WTC11 (cell line): ENCODE measurements at regions not wholly inside any gene's neighbourhood (a gene's known extent, or its start where the extent isn't known, plus 50 kb on each side); places are given as distances from the start of the nearest gene placed in this dataset.

Experiments used
- ATAC-seq: fragments of 200-7000 bp; cut with Tn5 transposase; 2 replicates; pipeline ENCODE4 v1.10.0; 2021; ENCODE audit warnings: mild to moderate bottlenecking, moderate library complexity
- CTCF ChIA-PET: fragments of 300-600 bp; sonication (Branson Sonifier 250); formaldehyde crosslinking; loops from one replicate; lab custom pipeline; 2021; ENCODE audit warnings: antibody characterized with exemption; lab: Charles Lee
- POLR2A ChIA-PET: fragments of 350-600 bp; sonication (Branson Sonifier 250); formaldehyde crosslinking; loops from one replicate; lab custom pipeline; 2021; ENCODE audit warnings: antibody characterized with exemption; lab: Charles Lee
- DNase-seq: peaks from one replicate; pipeline ENCODE4 v3.0.0; 2021; ENCODE audit warnings: low spot score
- H3K27ac Mint-ChIP-seq: 2 replicates; pipeline ENCODE4 v1.8.0; 2021; ENCODE audit warnings: mixed read lengths
- H3K27me3 Mint-ChIP-seq: 2 replicates; pipeline ENCODE4 v1.8.0; 2021; ENCODE audit warnings: low read depth, mild to moderate bottlenecking, moderate library complexity, mixed read lengths
- H3K36me3 Mint-ChIP-seq: 2 replicates; pipeline ENCODE4 v1.8.0; 2021; ENCODE audit warnings: mixed read lengths
- H3K4me1 Mint-ChIP-seq: 2 replicates; pipeline ENCODE4 v1.8.0; 2022; ENCODE audit warnings: mixed read lengths
- H3K4me3 Mint-ChIP-seq: 2 replicates; pipeline ENCODE4 v1.8.0; 2021; ENCODE audit warnings: mild to moderate bottlenecking, moderate library complexity, mixed read lengths
- H3K9me3 Mint-ChIP-seq: 2 replicates; pipeline ENCODE4 v1.8.0; 2021; ENCODE audit warnings: mixed read lengths
- ARID4B ChIP-seq: sonication (generic); formaldehyde crosslinking; IDR thresholded peaks from 2 replicates; pipeline ENCODE4 v1.8.0; 2023; ENCODE audit warnings: missing genetic modification reagents, mild to moderate bottlenecking, borderline replicate concordance
- CTCF ChIP-seq: fragments of 200-600 bp; IDR thresholded peaks from 2 replicates; pipeline ENCODE4 v1.8.0; 2022; ENCODE audit warnings: antibody characterized with exemption
- EMX1 ChIP-seq: fragments of 250-450 bp; sonication (Bioruptor Pico); IDR thresholded peaks from 2 replicates; pipeline ENCODE4 v1.8.0; 2021; ENCODE audit warnings: mild to moderate bottlenecking
- ESRRA ChIP-seq: sonication (generic); formaldehyde crosslinking; IDR thresholded peaks from 2 replicates; pipeline ENCODE4 v1.8.1; 2022; ENCODE audit warnings: mild to moderate bottlenecking, missing genetic modification reagents, borderline replicate concordance
- JAZF1 ChIP-seq: fragments of 250-450 bp; sonication (Bioruptor Pico); IDR thresholded peaks from 2 replicates; pipeline ENCODE4 v1.9.0; 2021; ENCODE audit warnings: moderate library complexity, mild to moderate bottlenecking, inconsistent platforms
- JUN ChIP-seq: sonication (generic); formaldehyde crosslinking; IDR thresholded peaks from 2 replicates; pipeline ENCODE4 v1.8.0; 2023; ENCODE audit warnings: mild to moderate bottlenecking, missing genetic modification reagents
- NFE2L1 ChIP-seq: sonication (generic); formaldehyde crosslinking; IDR thresholded peaks from 2 replicates; pipeline ENCODE4 v1.8.1; 2023; ENCODE audit warnings: missing genetic modification reagents
- NR3C1 ChIP-seq: sonication (generic); formaldehyde crosslinking; conservative IDR thresholded peaks from 2 replicates; pipeline ENCODE4 v1.8.1; 2023; ENCODE audit warnings: low read depth, mild to moderate bottlenecking, missing genetic modification reagents
- PRRX2 ChIP-seq: fragments of 250-450 bp; sonication (Bioruptor Pico); IDR thresholded peaks from 2 replicates; pipeline ENCODE4 v1.8.0; 2021; ENCODE audit warnings: mild to moderate bottlenecking
- RORB ChIP-seq: fragments of 250-450 bp; sonication (Bioruptor Pico); IDR thresholded peaks from 2 replicates; pipeline ENCODE4 v1.9.0; 2021; ENCODE audit warnings: mild to moderate bottlenecking
- SMAD3 ChIP-seq: sonication (generic); formaldehyde crosslinking; IDR thresholded peaks from 2 replicates; pipeline ENCODE4 v1.8.0; 2022; ENCODE audit warnings: missing genetic modification reagents, mild to moderate bottlenecking, borderline replicate concordance
- SMAD4 ChIP-seq: sonication (generic); formaldehyde crosslinking; IDR thresholded peaks from 2 replicates; pipeline ENCODE4 v1.8.0; 2022; ENCODE audit warnings: mild to moderate bottlenecking, missing genetic modification reagents
- ZNF121 ChIP-seq: sonication (generic); formaldehyde crosslinking; IDR thresholded peaks from 2 replicates; pipeline ENCODE4 v1.8.0; 2023; ENCODE audit warnings: missing genetic modification reagents
- ZNF232 ChIP-seq: sonication (generic); formaldehyde crosslinking; IDR thresholded peaks from 2 replicates; pipeline ENCODE4 v1.8.0; 2022; ENCODE audit warnings: mild to moderate bottlenecking, missing genetic modification reagents
- ZNF263 ChIP-seq: sonication (generic); formaldehyde crosslinking; IDR thresholded peaks from 2 replicates; pipeline ENCODE4 v1.8.1; 2022; ENCODE audit warnings: low read depth, mild to moderate bottlenecking, moderate library complexity, missing genetic modification reagents
- ZNF317 ChIP-seq: sonication (generic); formaldehyde crosslinking; IDR thresholded peaks from 2 replicates; pipeline ENCODE4 v1.8.1; 2023; ENCODE audit warnings: low read depth, mild to moderate bottlenecking, moderate library complexity, missing genetic modification reagents, borderline replicate concordance
- ZNF396 ChIP-seq: fragments of 250-450 bp; sonication (Bioruptor Pico); IDR thresholded peaks from 2 replicates; pipeline ENCODE4 v1.8.0; 2021; ENCODE audit warnings: mild to moderate bottlenecking, moderate library complexity, borderline replicate concordance
- ZNF425 ChIP-seq: fragments of 250-450 bp; sonication (Bioruptor Pico); conservative IDR thresholded peaks from 2 replicates; pipeline ENCODE4 v1.9.0; 2021; ENCODE audit warnings: mild to moderate bottlenecking
- ZNF671 ChIP-seq: fragments of 250-450 bp; sonication (Bioruptor Pico); IDR thresholded peaks from 2 replicates; pipeline ENCODE4 v1.8.0; 2021; ENCODE audit warnings: mild to moderate bottlenecking
- TF ChIP-seq, protein P1 (sequence below): fragments of 250-450 bp; sonication (Bioruptor Pico); IDR thresholded peaks from 2 replicates; pipeline ENCODE4 v1.9.0; 2021; ENCODE audit warnings: mild to moderate bottlenecking
- TF ChIP-seq, protein P2 (sequence below): fragments of 250-450 bp; sonication (Bioruptor Pico); IDR thresholded peaks from 2 replicates; pipeline ENCODE4 v1.8.0; 2021; ENCODE audit warnings: mild to moderate bottlenecking
- TF ChIP-seq, protein P3 (sequence below): sonication (generic); formaldehyde crosslinking; IDR thresholded peaks from 2 replicates; pipeline ENCODE4 v1.8.1; 2023; ENCODE audit warnings: mild to moderate bottlenecking, missing genetic modification reagents, borderline replicate concordance

DNA sequence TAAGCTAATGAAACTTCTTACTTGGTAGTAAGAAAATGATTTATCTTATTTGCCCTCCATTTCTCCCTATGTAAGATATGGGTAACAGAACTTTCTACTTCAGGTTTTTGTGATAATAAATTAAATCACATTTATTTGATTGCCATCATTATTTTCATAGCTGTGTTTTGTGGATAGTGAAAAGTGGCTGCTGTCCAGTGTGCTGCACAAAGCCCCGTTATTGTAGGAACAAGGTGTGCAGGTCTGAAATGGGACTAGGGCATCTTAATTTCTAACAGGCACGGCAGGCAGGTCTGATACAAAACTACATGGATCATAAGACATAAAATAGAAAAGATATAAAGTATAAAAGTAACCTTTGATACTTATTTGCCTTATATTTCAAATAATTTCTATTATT lies 51.6 kb upstream of the THSD7B start (continued):
- TF ChIP-seq ZNF425 = no peak
- TF ChIP-seq NR3C1 = no peak
- no peak for TF ChIP-seq CTCF
- TF ChIP-seq NFE2L1 (CRISPR knock-in tag) = no peak
- TF ChIP-seq ZNF396 (CRISPR knock-in tag) = no peak
- TF ChIP-seq, protein P1, sequence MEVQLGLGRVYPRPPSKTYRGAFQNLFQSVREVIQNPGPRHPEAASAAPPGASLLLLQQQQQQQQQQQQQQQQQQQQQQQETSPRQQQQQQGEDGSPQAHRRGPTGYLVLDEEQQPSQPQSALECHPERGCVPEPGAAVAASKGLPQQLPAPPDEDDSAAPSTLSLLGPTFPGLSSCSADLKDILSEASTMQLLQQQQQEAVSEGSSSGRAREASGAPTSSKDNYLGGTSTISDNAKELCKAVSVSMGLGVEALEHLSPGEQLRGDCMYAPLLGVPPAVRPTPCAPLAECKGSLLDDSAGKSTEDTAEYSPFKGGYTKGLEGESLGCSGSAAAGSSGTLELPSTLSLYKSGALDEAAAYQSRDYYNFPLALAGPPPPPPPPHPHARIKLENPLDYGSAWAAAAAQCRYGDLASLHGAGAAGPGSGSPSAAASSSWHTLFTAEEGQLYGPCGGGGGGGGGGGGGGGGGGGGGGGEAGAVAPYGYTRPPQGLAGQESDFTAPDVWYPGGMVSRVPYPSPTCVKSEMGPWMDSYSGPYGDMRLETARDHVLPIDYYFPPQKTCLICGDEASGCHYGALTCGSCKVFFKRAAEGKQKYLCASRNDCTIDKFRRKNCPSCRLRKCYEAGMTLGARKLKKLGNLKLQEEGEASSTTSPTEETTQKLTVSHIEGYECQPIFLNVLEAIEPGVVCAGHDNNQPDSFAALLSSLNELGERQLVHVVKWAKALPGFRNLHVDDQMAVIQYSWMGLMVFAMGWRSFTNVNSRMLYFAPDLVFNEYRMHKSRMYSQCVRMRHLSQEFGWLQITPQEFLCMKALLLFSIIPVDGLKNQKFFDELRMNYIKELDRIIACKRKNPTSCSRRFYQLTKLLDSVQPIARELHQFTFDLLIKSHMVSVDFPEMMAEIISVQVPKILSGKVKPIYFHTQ (CRISPR knock-in tag) = no peak

- no peak for ATAC-seq
- H3K4me1 Mint-ChIP-seq = no peaks in the 10 kb centered on the region
- H3K27me3 Mint-ChIP-seq = no peaks in the 10 kb centered on the region
- POLR2A ChIA-PET = no interaction called here
- no peak overlapping the region for H3K4me3 Mint-ChIP-seq
- DNase-seq = no peak
- TF ChIP-seq ESRRA (CRISPR knock-in tag) (no peak), EMX1 (CRISPR knock-in tag) (no peak), ZNF121 (CRISPR knock-in tag) (no peak), ZNF263 (CRISPR knock-in tag) (no peak), SMAD4 (CRISPR knock-in tag) (no peak), JAZF1 (CRISPR knock-in tag) (no peak), ZNF317 (CRISPR knock-in tag) (no peak), SMAD3 (CRISPR knock-in tag) (no peak), NR3C1 (no peak), ARID4B (no peak), ZNF396 (CRISPR knock-in tag) (no peak), PRRX2 (CRISPR knock-in tag) (no peak), JUN (CRISPR knock-in tag) (no peak), ZNF232 (no peak), ZNF671 (no peak), RORB (CRISPR knock-in tag) (no peak)
- TF ChIP-seq, protein P2, sequence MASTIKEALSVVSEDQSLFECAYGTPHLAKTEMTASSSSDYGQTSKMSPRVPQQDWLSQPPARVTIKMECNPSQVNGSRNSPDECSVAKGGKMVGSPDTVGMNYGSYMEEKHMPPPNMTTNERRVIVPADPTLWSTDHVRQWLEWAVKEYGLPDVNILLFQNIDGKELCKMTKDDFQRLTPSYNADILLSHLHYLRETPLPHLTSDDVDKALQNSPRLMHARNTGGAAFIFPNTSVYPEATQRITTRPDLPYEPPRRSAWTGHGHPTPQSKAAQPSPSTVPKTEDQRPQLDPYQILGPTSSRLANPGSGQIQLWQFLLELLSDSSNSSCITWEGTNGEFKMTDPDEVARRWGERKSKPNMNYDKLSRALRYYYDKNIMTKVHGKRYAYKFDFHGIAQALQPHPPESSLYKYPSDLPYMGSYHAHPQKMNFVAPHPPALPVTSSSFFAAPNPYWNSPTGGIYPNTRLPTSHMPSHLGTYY (CRISPR knock-in tag) = no peak
- TF ChIP-seq, protein P3, sequence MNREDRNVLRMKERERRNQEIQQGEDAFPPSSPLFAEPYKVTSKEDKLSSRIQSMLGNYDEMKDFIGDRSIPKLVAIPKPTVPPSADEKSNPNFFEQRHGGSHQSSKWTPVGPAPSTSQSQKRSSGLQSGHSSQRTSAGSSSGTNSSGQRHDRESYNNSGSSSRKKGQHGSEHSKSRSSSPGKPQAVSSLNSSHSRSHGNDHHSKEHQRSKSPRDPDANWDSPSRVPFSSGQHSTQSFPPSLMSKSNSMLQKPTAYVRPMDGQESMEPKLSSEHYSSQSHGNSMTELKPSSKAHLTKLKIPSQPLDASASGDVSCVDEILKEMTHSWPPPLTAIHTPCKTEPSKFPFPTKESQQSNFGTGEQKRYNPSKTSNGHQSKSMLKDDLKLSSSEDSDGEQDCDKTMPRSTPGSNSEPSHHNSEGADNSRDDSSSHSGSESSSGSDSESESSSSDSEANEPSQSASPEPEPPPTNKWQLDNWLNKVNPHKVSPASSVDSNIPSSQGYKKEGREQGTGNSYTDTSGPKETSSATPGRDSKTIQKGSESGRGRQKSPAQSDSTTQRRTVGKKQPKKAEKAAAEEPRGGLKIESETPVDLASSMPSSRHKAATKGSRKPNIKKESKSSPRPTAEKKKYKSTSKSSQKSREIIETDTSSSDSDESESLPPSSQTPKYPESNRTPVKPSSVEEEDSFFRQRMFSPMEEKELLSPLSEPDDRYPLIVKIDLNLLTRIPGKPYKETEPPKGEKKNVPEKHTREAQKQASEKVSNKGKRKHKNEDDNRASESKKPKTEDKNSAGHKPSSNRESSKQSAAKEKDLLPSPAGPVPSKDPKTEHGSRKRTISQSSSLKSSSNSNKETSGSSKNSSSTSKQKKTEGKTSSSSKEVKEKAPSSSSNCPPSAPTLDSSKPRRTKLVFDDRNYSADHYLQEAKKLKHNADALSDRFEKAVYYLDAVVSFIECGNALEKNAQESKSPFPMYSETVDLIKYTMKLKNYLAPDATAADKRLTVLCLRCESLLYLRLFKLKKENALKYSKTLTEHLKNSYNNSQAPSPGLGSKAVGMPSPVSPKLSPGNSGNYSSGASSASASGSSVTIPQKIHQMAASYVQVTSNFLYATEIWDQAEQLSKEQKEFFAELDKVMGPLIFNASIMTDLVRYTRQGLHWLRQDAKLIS (CRISPR knock-in tag) = no peak
- CTCF ChIA-PET = no interaction called here
- H3K36me3 Mint-ChIP-seq = peaks cover 2% of the 10 kb centered on the region
- no peak overlapping the region for H3K27ac Mint-ChIP-seq
- peaks cover 10% of the 10 kb centered on the region for H3K9me3 Mint-ChIP-seq
Measured at GRCh38 chr2:136705336-136705735, 60.0 kb upstream of the THSD7B start.
